Activated naive CD8-positive, alpha-beta T cell treated with anti-CD3 and anti-CD28 coated beads for 36 hours (primary cell): ENCODE measurements at regions not wholly inside any gene's neighbourhood (a gene's known extent, or its start where the extent isn't known, plus 50 kb on each side); places are given as distances from the start of the nearest gene placed in this dataset.
"Not testable (repeated sequence)": the region's sequence is repeated elsewhere in the genome, so short reads cannot be mapped to it uniquely, and the experiment has no call there.

Experiments
- DNase-seq: peaks from one replicate; pipeline ENCODE4 v3.0.0; 2021
- H3K27ac Mint-ChIP-seq: one replicate; pipeline ENCODE4 v1.8.0; 2022; ENCODE audit warnings: mild to moderate bottlenecking, moderate library complexity, mixed read lengths
- H3K27me3 Mint-ChIP-seq: one replicate; pipeline ENCODE4 v1.8.0; 2022; ENCODE audit warnings: mild to moderate bottlenecking, mixed read lengths
- H3K36me3 Mint-ChIP-seq: one replicate; pipeline ENCODE4 v1.8.0; 2021; ENCODE audit warnings: mild to moderate bottlenecking, mixed read lengths
- H3K4me1 Mint-ChIP-seq: one replicate; pipeline ENCODE4 v1.8.0; 2021; ENCODE audit warnings: mixed read lengths
- H3K4me3 Mint-ChIP-seq: one replicate; pipeline ENCODE4 v1.8.0; 2022; ENCODE audit warnings: mild to moderate bottlenecking, moderate library complexity, mixed read lengths
- H3K9me3 Mint-ChIP-seq: one replicate; pipeline ENCODE4 v1.8.0; 2022; ENCODE audit warnings: mixed read lengths

DNA sequence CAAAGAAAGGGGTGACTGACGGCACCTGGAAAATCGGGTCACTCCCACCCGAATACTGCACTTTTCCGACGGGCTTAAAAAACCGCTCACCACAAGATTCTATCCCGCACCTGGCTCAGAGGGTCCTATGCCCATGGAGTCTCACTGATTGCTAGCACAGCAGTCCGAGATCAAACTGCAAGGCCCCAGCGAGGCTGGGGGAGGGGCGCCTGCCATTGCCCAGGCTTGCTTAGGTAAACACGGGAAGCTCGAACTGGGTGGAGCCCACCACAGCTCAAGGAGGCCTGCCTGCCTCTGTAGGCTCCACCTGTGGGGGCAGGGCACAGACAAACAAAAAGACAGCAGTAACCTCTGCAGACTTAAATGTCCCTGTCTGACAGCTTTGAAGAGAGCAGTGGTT is 327.0 kb upstream of the MEIS2 start:
- H3K27me3 Mint-ChIP-seq, H3K27ac Mint-ChIP-seq, H3K36me3 Mint-ChIP-seq, H3K4me1 Mint-ChIP-seq, DNase-seq, H3K9me3 Mint-ChIP-seq, H3K4me3 Mint-ChIP-seq: not testable (repeated sequence)

DNA sequence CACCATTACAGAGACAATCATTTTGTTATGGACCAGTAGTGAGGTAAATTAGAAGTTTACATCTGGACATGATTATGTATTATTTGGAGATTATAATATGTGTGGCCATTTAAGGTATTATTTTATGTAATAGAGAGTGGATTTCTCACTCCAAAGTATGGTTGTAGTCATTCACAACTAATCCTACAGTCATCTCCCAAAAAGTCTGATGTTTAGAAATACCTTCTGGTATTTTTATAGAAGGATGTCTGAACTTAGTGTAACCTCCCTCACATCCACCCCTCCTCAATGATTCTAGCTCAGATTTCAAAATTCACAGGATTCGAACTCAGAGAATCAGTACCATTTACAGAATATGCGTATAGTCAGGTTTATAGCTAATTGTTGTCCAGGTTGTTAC is 346.6 kb upstream of the MEIS2 start:
- Mint-ChIP-seq H3K36me3 (no peaks in the 10 kb centered on the region), H3K27me3 (no peaks in the 10 kb centered on the region), H3K9me3 (peaks cover 2% of the 10 kb centered on the region), H3K4me3 (no peak overlapping the region), H3K4me1 (no peaks in the 10 kb centered on the region), H3K27ac (no peak overlapping the region)
- DNase-seq: no peak

DNA sequence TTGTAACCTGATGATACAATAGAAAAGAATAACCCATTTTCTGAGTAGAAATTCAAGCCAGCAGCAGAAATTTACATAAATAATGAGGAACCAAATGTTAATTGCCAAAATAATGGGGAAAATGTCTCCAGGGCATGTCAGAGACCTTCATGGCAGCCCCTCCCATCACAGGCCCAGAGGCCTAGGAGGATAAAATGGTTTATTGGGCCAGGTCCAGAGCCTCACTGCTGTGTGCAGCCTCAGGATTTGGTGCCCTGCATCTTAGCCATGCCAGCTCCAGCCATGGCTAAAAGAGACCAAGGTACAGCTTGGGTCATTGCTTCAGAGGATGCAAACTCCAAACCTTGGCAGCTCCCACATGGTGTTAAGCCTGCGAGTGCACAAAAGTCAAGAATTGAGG is 352.1 kb upstream of the MEIS2 start:
- H3K4me3 Mint-ChIP-seq: no peak overlapping the region
- no peaks in the 10 kb centered on the region for H3K36me3 Mint-ChIP-seq

DNA sequence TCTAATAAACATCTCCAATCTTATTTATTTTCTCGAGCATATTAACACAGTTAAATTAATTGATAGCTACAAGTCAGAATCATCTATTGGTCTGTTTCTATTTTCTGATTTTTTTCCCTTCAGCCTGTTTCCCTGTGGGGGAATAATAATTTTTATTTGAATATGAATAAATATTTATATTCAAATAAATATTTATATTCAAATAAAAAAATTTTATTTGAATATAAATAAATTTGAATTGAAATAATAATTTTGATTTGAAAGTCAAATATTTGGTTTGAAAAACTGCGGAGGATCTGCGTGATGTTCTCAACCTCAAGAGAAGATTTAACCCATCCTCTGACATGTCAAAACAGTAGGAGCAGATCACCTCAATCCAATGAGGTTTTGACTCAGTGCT is 380.1 kb upstream of the MEIS2 start:
- no peaks in the 10 kb centered on the region for H3K9me3 Mint-ChIP-seq
- H3K4me3 Mint-ChIP-seq: no peak overlapping the region
- no peak overlapping the region for H3K27ac Mint-ChIP-seq
- no peak for DNase-seq
- H3K36me3 Mint-ChIP-seq: no peaks in the 10 kb centered on the region
- H3K27me3 Mint-ChIP-seq: no peaks in the 10 kb centered on the region
- H3K4me1 Mint-ChIP-seq: no peaks in the 10 kb centered on the region

More for the DNA sequence above, 352.1 kb upstream of the MEIS2 start:
- H3K4me1 Mint-ChIP-seq: no peaks in the 10 kb centered on the region
- no peaks in the 10 kb centered on the region for H3K27me3 Mint-ChIP-seq
- H3K27ac Mint-ChIP-seq: no peak overlapping the region
- peaks cover 10% of the 10 kb centered on the region for H3K9me3 Mint-ChIP-seq
- no peak for DNase-seq

DNA sequence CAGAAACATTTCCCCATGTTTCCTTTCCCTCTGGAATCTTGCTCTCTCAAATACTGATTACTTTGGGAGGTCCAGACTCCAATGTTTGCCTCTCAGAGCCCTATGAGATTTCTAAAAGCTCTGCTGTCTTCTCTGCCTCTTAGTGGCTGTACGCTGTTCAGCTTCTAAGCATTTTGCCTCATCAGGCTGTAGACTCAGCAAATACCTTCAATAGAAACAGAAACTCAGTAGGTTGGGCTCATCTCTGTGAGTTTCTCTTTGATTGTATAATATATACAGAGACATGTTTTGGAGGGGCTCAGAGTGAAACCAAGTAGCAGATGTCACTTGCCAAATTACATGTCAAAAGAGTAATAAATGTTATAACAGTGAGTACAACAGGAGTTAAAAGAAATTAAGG is 380.8 kb upstream of the MEIS2 start:
- H3K9me3 Mint-ChIP-seq: no peaks in the 10 kb centered on the region

DNA sequence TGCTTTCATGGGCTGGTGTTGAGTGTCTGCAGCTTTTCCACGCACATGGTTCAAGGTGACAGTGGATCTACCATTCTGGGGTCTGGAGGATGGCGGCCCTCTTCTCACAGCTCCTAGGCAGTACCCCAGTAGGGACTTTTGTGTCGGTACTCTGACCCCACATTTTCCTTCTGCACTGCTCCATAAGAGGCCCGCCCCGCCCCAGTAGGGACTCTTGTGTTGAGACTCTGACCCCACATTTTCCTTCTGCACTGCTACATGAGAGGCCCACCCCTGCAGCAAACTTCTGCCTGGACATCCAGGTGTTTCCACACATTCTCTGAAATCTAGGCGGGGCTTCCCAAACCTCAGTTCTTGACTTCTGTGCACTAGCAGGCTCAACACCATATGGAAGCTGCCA is 383.4 kb upstream of the MEIS2 start:
- Mint-ChIP-seq H3K4me1 (no peaks in the 10 kb centered on the region), H3K36me3 (no peaks in the 10 kb centered on the region), H3K9me3 (no peaks in the 10 kb centered on the region), H3K27me3 (no peaks in the 10 kb centered on the region), H3K4me3 (no peak overlapping the region), H3K27ac (no peak overlapping the region)
- DNase-seq: no peak

More for the DNA sequence above, 380.8 kb upstream of the MEIS2 start:
- no peak for DNase-seq
- H3K27ac Mint-ChIP-seq: no peak overlapping the region
- H3K27me3 Mint-ChIP-seq: no peaks in the 10 kb centered on the region
- H3K4me1 Mint-ChIP-seq: no peaks in the 10 kb centered on the region
- H3K4me3 Mint-ChIP-seq: no peak overlapping the region
- H3K36me3 Mint-ChIP-seq: no peaks in the 10 kb centered on the region

DNA sequence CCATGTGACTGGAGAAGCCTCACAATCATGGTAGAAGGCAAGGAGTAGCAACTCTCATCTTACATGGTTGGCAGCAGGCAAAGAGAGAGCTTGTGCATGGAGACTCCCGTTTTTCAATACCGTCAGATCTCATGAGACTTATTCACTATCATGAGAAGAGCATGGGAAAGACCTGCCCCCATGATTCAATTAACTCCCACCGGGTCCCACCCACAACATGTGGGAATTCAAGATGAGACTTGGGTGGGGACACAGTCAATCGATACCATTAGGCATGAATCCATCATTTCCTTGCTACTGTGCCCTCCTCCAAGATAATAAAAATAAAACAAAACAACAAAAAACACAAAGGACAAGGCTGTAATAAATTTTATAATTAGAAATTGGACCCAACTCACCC is 384.7 kb upstream of the MEIS2 start:
- H3K36me3 Mint-ChIP-seq: no peaks in the 10 kb centered on the region
- H3K27ac Mint-ChIP-seq: no peak overlapping the region
- no peak overlapping the region for H3K4me3 Mint-ChIP-seq
- DNase-seq: no peak
- H3K27me3 Mint-ChIP-seq: no peaks in the 10 kb centered on the region
- H3K4me1 Mint-ChIP-seq: no peaks in the 10 kb centered on the region
- no peaks in the 10 kb centered on the region for H3K9me3 Mint-ChIP-seq

DNA sequence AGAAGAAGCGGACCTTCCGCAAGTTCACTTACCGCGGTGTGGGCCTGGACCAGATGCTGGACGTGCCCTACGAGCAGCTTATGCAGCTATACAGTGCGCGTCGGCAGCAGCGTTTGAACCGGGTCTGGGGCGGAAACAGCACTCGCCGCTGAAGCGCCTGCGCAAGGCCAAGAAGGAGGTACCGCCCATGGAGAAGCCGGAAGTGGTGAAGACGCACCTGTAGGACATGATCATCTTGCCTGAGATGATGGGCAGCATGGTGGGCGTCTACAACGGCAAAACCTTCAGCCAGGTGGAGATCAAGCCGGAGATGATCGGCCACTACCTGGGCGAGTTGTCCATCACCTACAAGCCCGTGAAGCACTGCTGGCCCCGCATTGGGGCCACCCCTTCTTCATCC is 390.4 kb upstream of the MEIS2 start:
- DNase-seq: no peak
- H3K27me3 Mint-ChIP-seq: no peaks in the 10 kb centered on the region
- no peak overlapping the region for H3K4me3 Mint-ChIP-seq
- H3K4me1 Mint-ChIP-seq: no peaks in the 10 kb centered on the region
- H3K27ac Mint-ChIP-seq: no peak overlapping the region
- peaks cover 1% of the 10 kb centered on the region for H3K9me3 Mint-ChIP-seq
- no peaks in the 10 kb centered on the region for H3K36me3 Mint-ChIP-seq

DNA sequence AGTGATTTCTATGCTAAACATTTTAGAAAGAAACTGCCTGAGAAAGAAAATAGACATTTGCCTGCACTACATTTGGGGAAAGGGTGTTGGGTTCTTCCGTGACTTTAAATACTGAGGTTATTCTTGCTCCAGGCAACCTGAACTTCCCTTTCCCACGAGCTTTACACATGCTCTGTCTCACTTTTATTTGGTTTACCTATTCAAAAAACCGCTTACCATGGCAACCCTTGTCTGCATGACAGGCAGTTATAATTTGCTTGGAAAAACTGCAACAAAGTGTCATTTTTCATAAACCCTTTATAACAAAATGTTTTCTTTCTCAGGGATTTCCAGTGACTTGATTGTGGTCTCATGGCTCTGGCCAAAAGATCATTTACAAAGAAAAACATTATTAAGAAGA is 416.3 kb upstream of the MEIS2 start:
- Mint-ChIP-seq H3K27me3 (no peaks in the 10 kb centered on the region), H3K27ac (no peak overlapping the region), H3K36me3 (no peaks in the 10 kb centered on the region), H3K9me3 (no peaks in the 10 kb centered on the region), H3K4me3 (no peak overlapping the region), H3K4me1 (no peaks in the 10 kb centered on the region)
- DNase-seq: no peak

DNA sequence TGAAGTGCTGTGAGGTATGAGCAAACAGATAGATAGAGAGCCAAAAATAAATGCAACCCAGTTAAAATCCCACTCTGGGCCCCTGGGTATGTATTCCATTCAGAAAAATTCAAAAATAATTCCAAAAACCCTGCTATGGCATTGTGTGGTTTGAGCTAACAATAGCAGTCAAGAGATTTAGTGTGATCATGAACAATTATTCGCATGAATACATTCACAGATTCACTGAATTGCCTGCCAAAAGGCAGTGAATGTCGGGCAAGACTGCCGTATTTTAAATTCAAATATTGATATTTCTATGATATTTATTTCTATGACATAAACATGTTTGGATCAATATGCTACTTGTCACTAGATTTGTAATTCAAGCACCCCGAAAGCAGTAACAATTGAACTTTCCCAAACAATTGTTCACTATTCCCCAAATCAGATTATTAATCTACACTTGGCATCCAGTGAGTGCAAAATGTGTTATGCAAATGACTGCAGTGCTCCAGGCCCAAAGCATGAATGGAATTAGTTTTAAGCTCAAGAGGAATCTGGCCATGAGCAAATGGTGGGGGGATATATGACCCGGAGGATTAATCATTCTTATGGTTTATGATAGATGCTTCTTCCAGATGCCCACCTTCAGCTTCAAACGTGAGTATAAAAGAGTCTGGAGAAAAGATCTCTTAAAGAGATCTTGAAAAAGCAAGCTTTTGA is 417.0 kb upstream of the MEIS2 start:
- H3K4me3 Mint-ChIP-seq: no peak overlapping the region
- no peaks in the 10 kb centered on the region for H3K4me1 Mint-ChIP-seq
- no peaks in the 10 kb centered on the region for H3K9me3 Mint-ChIP-seq
- no peak for DNase-seq
- no peaks in the 10 kb centered on the region for H3K27me3 Mint-ChIP-seq
- no peak overlapping the region for H3K27ac Mint-ChIP-seq
- no peaks in the 10 kb centered on the region for H3K36me3 Mint-ChIP-seq

DNA sequence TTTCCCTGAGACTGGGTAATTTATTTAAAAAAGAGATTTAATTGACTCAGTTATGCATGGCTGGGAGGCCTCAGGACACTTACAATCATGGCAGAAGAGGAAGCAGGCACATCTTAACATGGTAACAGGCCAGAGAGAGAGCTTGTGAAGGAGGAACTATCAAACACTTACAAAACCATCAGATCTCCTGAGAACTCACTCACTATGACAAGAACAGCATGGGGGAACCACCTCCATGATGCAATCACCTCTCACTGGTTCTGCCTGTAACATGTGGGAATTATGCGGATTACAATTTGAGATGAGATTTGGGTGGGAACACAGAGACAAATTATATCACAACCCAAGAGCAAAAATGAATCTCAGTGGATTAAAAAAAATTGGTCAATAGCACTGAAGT is 416.0 kb upstream of the TMCO5A start:
- Mint-ChIP-seq H3K36me3 (no peaks in the 10 kb centered on the region), H3K27me3 (no peaks in the 10 kb centered on the region), H3K27ac (no peak overlapping the region), H3K9me3 (no peaks in the 10 kb centered on the region), H3K4me3 (no peak overlapping the region), H3K4me1 (no peaks in the 10 kb centered on the region)
- DNase-seq: no peak

DNA sequence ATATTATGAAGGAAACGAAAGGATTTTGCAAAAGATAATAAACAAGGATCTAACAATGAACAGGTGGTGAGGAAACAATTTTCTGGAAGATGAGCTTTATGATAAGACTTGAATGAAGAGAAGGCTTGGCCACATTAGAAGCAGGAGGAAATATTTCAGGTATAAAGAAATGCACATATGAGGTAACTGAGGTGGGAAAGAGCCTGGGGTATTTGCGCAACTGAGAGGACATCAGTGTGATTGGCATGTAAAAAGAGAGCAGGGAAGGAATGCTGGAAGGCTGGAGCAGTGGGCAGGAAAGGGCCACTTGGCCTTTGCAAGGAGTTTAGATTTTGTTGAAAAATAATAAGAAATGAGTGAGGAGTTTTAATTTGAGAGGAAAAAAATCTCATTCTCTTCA is 414.4 kb upstream of the TMCO5A start:
- H3K4me3 Mint-ChIP-seq: no peak overlapping the region
- DNase-seq: no peak
- no peak overlapping the region for H3K27ac Mint-ChIP-seq
- H3K9me3 Mint-ChIP-seq: no peaks in the 10 kb centered on the region
- H3K36me3 Mint-ChIP-seq: no peaks in the 10 kb centered on the region
- H3K4me1 Mint-ChIP-seq: no peaks in the 10 kb centered on the region
- H3K27me3 Mint-ChIP-seq: peaks cover 5% of the 10 kb centered on the region

DNA sequence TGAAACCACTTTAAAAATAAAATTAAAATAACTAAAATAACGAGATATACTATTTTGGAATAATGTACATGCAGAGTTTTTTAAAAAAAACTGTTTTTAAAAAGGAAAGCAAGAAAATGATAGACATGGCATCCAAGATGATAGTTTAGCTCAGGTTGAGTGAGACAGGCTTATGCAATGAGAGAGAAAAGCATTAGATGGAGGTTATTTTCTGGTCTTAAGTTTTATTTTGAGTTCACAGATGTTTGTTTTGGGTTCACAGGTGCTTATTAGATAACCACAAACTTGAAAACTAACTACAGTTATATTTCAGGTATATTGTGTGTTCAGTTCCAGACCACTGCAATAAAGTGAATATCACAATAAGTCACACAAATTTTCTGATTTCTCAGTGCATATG is 413.6 kb upstream of the TMCO5A start:
- DNase-seq: no peak
- H3K4me3 Mint-ChIP-seq: no peak overlapping the region
- H3K27me3 Mint-ChIP-seq: peaks cover 5% of the 10 kb centered on the region
- H3K9me3 Mint-ChIP-seq: no peaks in the 10 kb centered on the region
- H3K4me1 Mint-ChIP-seq: no peaks in the 10 kb centered on the region
- H3K27ac Mint-ChIP-seq: no peak overlapping the region
- H3K36me3 Mint-ChIP-seq: no peaks in the 10 kb centered on the region

DNA sequence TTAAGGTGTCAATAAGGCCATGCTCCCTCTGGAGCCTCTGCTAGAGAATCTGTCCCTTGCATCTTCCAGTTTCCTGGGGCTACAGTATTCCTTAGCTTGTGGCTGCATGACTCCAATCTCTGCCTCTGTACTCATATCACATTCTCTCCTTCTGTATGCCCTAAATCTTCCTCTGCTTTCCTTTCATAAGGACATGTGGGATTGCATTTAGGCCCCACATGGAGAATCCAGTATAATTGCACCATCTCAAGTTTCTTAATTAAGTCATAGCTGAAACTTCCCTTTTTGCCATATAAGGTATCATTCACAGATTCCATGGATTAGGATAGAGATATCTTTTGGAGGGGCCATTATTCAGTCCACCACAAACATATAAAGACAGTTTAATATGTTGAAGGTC is 409.8 kb upstream of the TMCO5A start:
- H3K36me3 Mint-ChIP-seq: no peaks in the 10 kb centered on the region
- no peaks in the 10 kb centered on the region for H3K9me3 Mint-ChIP-seq
- no peaks in the 10 kb centered on the region for H3K4me1 Mint-ChIP-seq
- H3K27ac Mint-ChIP-seq: no peak overlapping the region
- no peak for DNase-seq
- H3K4me3 Mint-ChIP-seq: no peak overlapping the region
- H3K27me3 Mint-ChIP-seq: peaks cover 5% of the 10 kb centered on the region

DNA sequence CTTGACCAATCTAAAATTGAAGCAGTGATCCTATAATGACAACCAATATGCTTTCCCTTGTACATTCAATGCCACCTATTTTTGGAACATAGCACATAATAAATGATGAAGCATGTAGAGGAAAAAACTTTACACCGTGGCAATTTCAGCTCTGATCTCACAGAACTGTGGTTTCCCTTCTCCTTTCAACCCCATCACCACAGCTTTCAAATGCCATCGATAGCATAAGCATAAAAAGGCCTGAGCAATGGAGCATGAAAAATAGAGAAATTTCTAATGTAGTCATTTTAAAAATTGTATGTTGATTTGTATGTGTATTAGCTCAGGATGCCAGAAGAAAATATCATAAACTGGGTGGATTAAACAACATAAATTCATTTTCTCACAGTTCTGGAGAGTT is 406.0 kb upstream of the TMCO5A start:
- no peaks in the 10 kb centered on the region for H3K36me3 Mint-ChIP-seq
- H3K4me1 Mint-ChIP-seq: no peaks in the 10 kb centered on the region
- H3K27ac Mint-ChIP-seq: no peak overlapping the region
- no peak overlapping the region for H3K4me3 Mint-ChIP-seq
- no peak for DNase-seq
- peaks cover 3% of the 10 kb centered on the region for H3K9me3 Mint-ChIP-seq
- peaks cover 8% of the 10 kb centered on the region for H3K27me3 Mint-ChIP-seq

DNA sequence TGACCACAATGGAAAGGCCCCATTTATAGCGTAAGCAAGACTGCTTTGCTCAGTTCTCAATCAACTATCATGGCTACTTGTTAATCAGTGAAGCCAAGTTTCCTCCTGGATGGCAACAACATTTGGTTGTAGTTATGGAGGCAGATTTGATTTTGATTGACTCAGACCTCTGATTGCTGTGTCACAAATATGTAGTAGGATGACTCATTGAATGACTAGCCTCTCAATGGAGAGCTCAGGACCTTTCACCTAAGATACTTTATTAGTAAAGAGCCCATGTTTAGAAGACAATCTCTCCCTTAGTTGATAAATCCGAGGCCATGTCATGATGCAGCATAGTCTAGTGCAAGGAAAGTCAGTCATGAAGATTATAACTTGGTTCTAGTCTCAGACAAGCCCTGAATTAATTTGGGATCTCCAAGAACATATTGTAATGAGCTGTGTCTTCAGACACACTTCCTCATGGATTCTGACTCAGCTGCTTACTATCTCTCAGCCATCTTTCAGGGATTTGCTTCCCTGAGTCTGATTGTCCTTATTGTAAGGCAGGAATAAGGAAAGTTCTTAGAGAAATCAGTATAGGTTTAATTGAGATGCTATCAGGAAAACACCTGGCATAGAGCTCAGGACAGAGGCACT is 397.4 kb upstream of the TMCO5A start:
- no peak overlapping the region for H3K4me3 Mint-ChIP-seq
- no peaks in the 10 kb centered on the region for H3K36me3 Mint-ChIP-seq
- no peak for DNase-seq
- H3K4me1 Mint-ChIP-seq: no peaks in the 10 kb centered on the region
- no peak overlapping the region for H3K27ac Mint-ChIP-seq
- peaks cover 3% of the 10 kb centered on the region for H3K27me3 Mint-ChIP-seq
- H3K9me3 Mint-ChIP-seq: peaks cover 8% of the 10 kb centered on the region
